HEK293 (cell line): ENCODE measurements at regions not wholly inside any gene's neighbourhood (a gene's known extent, or its start where the extent isn't known, plus 50 kb on each side); places are given as distances from the start of the nearest gene placed in this dataset.

ENCODE experiments used
- CTCF ChIA-PET: fragments of 350-600 bp; formaldehyde crosslinking; extraction: SDS; loops from one replicate; lab custom pipeline; 2021; ENCODE audit warnings: antibody characterized with exemption; lab: Yijun Ruan, JAX
- POLR2A ChIA-PET: fragments of 300-600 bp; formaldehyde crosslinking; extraction: SDS; loops from one replicate; lab custom pipeline; 2020; ENCODE audit warnings: antibody characterized with exemption, inconsistent platforms; lab: Yijun Ruan, JAX
- H3K27ac ChIP-seq: fragments of 200-500 bp; sonication (Bioruptor generic); 2 replicates; pipeline ENCODE4 v1.5.1; 2014; ENCODE audit warnings: low read depth, low read length, control low read depth, inconsistent platforms; ENCODE audit errors: extremely low read depth
- H3K36me3 ChIP-seq, 2 experiments: fragments of 200-500 bp in 1 of 2; sonication (Bioruptor generic) in 1 of 2; 1 replicate in 1 of 2; 2 replicates in 1 of 2; pipeline ENCODE4 v1.5.1; 2014 to 2017; ENCODE audit warnings: inconsistent platforms in 2 of 2, low read length in 2 of 2; ENCODE audit not compliant: control insufficient read depth in 2 of 2, insufficient read depth in 1 of 2
- H3K4me1 ChIP-seq: fragments of 200-500 bp; sonication (Bioruptor generic); 2 replicates; pipeline ENCODE4 v1.5.1; 2014; ENCODE audit warnings: mild to moderate bottlenecking, low read length, inconsistent platforms; ENCODE audit not compliant: control insufficient read depth, insufficient read depth
- H3K4me3 ChIP-seq: 2 replicates; pipeline ENCODE4 v1.5.1; 2011; ENCODE audit warnings: low read depth, mild to moderate bottlenecking, control low read depth, low read length, moderate library complexity
- H3K9me3 ChIP-seq: fragments of 200-500 bp; sonication (Bioruptor generic); 2 replicates; pipeline ENCODE4 v1.5.1; 2014; ENCODE audit warnings: low read depth, low read length, inconsistent platforms; ENCODE audit not compliant: control insufficient read depth, insufficient read depth
- GLI4 ChIP-seq: fragments of 450-650 bp; formaldehyde crosslinking; IDR thresholded peaks from 2 replicates; pipeline ENCODE4 v1.5.1; 2016; ENCODE audit warnings: missing biosample characterization, missing genetic modification characterization
- HOXD13 ChIP-seq: sonication (generic); formaldehyde crosslinking; IDR thresholded peaks from 2 replicates; pipeline ENCODE4 v1.8.0; 2022; ENCODE audit warnings: missing genetic modification reagents, borderline replicate concordance
- KLF16 ChIP-seq: fragments of 450-650 bp; formaldehyde crosslinking; IDR thresholded peaks from 2 replicates; pipeline ENCODE4 v1.5.1; 2017; ENCODE audit warnings: missing biosample characterization, missing genetic modification characterization
- KLF9 ChIP-seq: fragments of 450-650 bp; formaldehyde crosslinking; IDR thresholded peaks from 2 replicates; pipeline ENCODE4 v1.5.1; 2016; ENCODE audit warnings: missing biosample characterization, missing genetic modification characterization, low read depth
- OSR2 ChIP-seq: fragments of 450-650 bp; formaldehyde crosslinking; IDR thresholded peaks from 2 replicates; pipeline ENCODE4 v1.5.1; 2016; ENCODE audit warnings: missing biosample characterization, missing genetic modification characterization
- TRIM28 ChIP-seq: IDR thresholded peaks from 2 replicates; pipeline ENCODE4 v1.6.1; 2011; ENCODE audit warnings: low read length, control low read depth, borderline replicate concordance
- ZFHX2 ChIP-seq: fragments of 450-650 bp; formaldehyde crosslinking; conservative IDR thresholded peaks from 2 replicates; pipeline ENCODE4 v1.5.1; 2016; ENCODE audit warnings: missing biosample characterization, missing genetic modification characterization
- ZNF121 ChIP-seq: fragments of 450-650 bp; formaldehyde crosslinking; IDR thresholded peaks from 2 replicates; pipeline ENCODE4 v1.5.1; 2016; ENCODE audit warnings: missing biosample characterization, missing genetic modification characterization
- ZNF132 ChIP-seq: fragments of 450-650 bp; formaldehyde crosslinking; IDR thresholded peaks from 2 replicates; pipeline ENCODE4 v1.5.1; 2017; ENCODE audit warnings: missing biosample characterization, missing genetic modification characterization, borderline replicate concordance
- ZNF146 ChIP-seq: fragments of 450-650 bp; formaldehyde crosslinking; IDR thresholded peaks from 2 replicates; pipeline ENCODE4 v1.5.1; 2016; ENCODE audit warnings: missing biosample characterization, missing genetic modification characterization
- ZNF2 ChIP-seq: fragments of 450-650 bp; formaldehyde crosslinking; IDR thresholded peaks from 2 replicates; pipeline ENCODE4 v1.5.1; 2016; ENCODE audit warnings: missing biosample characterization, missing genetic modification characterization
- ZNF214 ChIP-seq: fragments of 450-650 bp; formaldehyde crosslinking; IDR thresholded peaks from 2 replicates; pipeline ENCODE4 v1.5.1; 2017; ENCODE audit warnings: missing biosample characterization, mild to moderate bottlenecking, missing genetic modification characterization, borderline replicate concordance
- ZNF239 ChIP-seq: fragments of 450-650 bp; formaldehyde crosslinking; IDR thresholded peaks from 2 replicates; pipeline ENCODE4 v1.5.1; 2016; ENCODE audit warnings: missing biosample characterization, missing genetic modification characterization
- ZNF248 ChIP-seq: fragments of 450-650 bp; formaldehyde crosslinking; IDR thresholded peaks from 2 replicates; pipeline ENCODE4 v1.5.1; 2017; ENCODE audit warnings: missing biosample characterization, missing genetic modification characterization
- ZNF350 ChIP-seq: fragments of 450-650 bp; formaldehyde crosslinking; IDR thresholded peaks from 2 replicates; pipeline ENCODE4 v1.5.0; 2017; ENCODE audit warnings: missing biosample characterization, mild to moderate bottlenecking, missing genetic modification characterization
- ZNF366 ChIP-seq: fragments of 450-650 bp; formaldehyde crosslinking; conservative IDR thresholded peaks from 2 replicates; pipeline ENCODE4 v1.5.1; 2016; ENCODE audit warnings: missing biosample characterization, missing genetic modification characterization
- ZNF426 ChIP-seq: fragments of 450-650 bp; formaldehyde crosslinking; IDR thresholded peaks from 2 replicates; pipeline ENCODE4 v1.5.1; 2017; ENCODE audit warnings: missing biosample characterization, missing genetic modification characterization, mild to moderate bottlenecking, inconsistent platforms, moderate library complexity
- ZNF433 ChIP-seq: fragments of 450-650 bp; formaldehyde crosslinking; IDR thresholded peaks from 2 replicates; pipeline ENCODE4 v1.5.1; 2016; ENCODE audit warnings: missing biosample characterization, missing genetic modification characterization, low read depth
- ZNF777 ChIP-seq: fragments of 450-650 bp; formaldehyde crosslinking; IDR thresholded peaks from 2 replicates; pipeline ENCODE4 v1.5.1; 2017; ENCODE audit warnings: missing biosample characterization, missing genetic modification characterization, borderline replicate concordance
- ZXDB ChIP-seq: fragments of 450-650 bp; formaldehyde crosslinking; IDR thresholded peaks from 2 replicates; pipeline ENCODE4 v1.5.1; 2016; ENCODE audit warnings: missing biosample characterization, missing genetic modification characterization
- TF ChIP-seq, protein P1 (sequence below): fragments of 450-650 bp; formaldehyde crosslinking; IDR thresholded peaks from 2 replicates; pipeline ENCODE4 v1.5.1; 2016; ENCODE audit warnings: missing biosample characterization, missing genetic modification characterization
- TF ChIP-seq, protein P2 (sequence below): fragments of 450-650 bp; formaldehyde crosslinking; IDR thresholded peaks from 2 replicates; pipeline ENCODE4 v1.5.1; 2016; ENCODE audit warnings: missing biosample characterization, missing genetic modification characterization

DNA sequence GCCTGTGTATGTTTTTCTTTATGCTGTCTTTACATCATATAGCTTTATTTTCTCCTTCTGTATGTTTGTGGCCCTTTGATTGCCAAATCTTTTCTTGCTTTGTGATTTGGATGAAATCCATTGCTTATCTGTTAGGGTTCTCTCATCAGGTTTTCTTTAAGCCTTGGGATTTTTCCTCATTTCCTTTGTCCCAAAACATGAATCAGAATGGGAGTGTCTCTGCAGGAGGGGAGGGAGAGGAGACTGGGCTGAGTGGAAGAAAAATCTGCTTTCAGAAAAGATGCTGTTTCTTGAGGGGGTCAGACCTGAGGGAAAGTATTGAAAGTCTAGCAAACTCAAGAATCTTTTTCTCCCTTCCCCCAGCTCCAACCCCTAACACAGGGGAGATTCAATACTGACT, 758.0 kb upstream of the MMS22L start:
- Histone ChIP-seq H3K4me3 (no peak overlapping the region), H3K36me3 (no peaks in the 10 kb centered on the region), H3K9me3 (no peaks in the 10 kb centered on the region), H3K4me1 (peaks cover 11% of the 10 kb centered on the region; the same call in 1 of the 2 replicates), H3K27ac (no peak overlapping the region)
- ChIA-PET CTCF (interaction anchor here (0.6 to 1.9 kb wide), 7 partner anchors 49 to 855 kb away, joined by 3 to 10 read pairs (median 4); no protein-coding TSS in a partner anchor), POLR2A (no interaction called here)
- TF ChIP-seq ZNF350 (tag by site-specific recombination) (no peak), ZNF366 (tag by site-specific recombination) (no peak), ZFHX2 (tag by site-specific recombination) (no peak), KLF9 (tag by site-specific recombination) (no peak), ZNF2 (tag by site-specific recombination) (no peak), KLF16 (no peak), ZNF248 (tag by site-specific recombination) (no peak), ZNF132 (tag by site-specific recombination) (no peak), ZNF777 (no peak), ZNF426 (tag by site-specific recombination) (no peak), ZXDB (tag by site-specific recombination) (no peak)
- TF ChIP-seq, protein P1, sequence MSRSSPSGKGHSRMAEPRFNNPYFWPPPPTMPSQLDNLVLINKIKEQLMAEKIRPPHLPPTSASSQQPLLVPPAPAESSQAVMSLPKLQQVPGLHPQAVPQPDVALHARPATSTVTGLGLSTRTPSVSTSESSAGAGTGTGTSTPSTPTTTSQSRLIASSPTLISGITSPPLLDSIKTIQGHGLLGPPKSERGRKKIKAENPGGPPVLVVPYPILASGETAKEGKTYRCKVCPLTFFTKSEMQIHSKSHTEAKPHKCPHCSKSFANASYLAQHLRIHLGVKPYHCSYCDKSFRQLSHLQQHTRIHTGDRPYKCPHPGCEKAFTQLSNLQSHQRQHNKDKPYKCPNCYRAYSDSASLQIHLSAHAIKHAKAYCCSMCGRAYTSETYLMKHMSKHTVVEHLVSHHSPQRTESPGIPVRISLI: no peak

DNA sequence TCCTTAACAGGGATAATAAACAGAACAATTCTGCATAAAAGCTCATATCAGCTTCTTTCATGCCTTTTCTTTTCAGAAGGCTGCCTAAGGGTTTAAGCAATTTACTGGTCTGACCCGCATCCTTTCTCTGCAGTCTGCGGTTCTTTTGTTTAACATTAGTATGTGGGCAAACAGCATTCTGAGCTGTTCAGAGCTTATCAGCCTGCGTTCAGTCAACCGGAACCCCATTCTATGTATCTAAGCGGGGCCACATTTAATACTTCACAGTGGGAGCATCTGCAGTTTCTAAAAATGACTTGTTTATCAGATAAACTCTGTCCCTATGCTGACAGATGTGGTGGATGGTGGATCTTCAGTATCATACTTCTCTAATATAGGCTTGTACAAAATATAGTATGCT, 758.9 kb upstream of the MMS22L start:
- peaks cover 11% of the 10 kb centered on the region; the same call in 1 of the 2 replicates for H3K4me1 ChIP-seq
- ChIA-PET POLR2A (no interaction called here), CTCF (interaction anchor here (0.6 to 1.3 kb wide), 5 partner anchors 17 to 856 kb away, joined by 3 to 7 read pairs (median 4); no protein-coding TSS in a partner anchor)
- no peaks in the 10 kb centered on the region for H3K9me3 ChIP-seq
- H3K36me3 ChIP-seq: no peaks in the 10 kb centered on the region
- no peak overlapping the region for H3K4me3 ChIP-seq
- TF ChIP-seq HOXD13 (CRISPR knock-in tag): peak; percentile 65; the same call in 1 of the 2 replicates
- TF ChIP-seq ZNF121 (tag by site-specific recombination): no peak
- TF ChIP-seq ZNF239 (tag by site-specific recombination): no peak
- no peak for TF ChIP-seq ZNF433 (tag by site-specific recombination)
- TF ChIP-seq, protein P2, sequence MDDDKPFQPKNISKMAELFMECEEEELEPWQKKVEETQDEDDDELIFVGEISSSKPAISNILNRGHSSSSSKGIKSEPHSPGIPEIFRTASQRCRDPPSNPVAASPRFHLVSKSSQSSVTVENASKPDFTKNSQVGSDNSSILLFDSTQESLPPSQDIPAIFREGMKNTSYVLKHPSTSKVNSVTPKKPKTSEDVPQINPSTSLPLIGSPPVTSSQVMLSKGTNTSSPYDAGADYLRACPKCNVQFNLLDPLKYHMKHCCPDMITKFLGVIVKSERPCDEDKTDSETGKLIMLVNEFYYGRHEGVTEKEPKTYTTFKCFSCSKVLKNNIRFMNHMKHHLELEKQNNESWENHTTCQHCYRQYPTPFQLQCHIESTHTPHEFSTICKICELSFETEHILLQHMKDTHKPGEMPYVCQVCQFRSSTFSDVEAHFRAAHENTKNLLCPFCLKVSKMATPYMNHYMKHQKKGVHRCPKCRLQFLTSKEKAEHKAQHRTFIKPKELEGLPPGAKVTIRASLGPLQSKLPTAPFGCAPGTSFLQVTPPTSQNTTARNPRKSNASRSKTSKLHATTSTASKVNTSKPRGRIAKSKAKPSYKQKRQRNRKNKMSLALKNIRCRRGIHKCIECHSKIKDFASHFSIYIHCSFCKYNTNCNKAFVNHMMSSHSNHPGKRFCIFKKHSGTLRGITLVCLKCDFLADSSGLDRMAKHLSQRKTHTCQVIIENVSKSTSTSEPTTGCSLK (tag by site-specific recombination): no peak
- no peak for TF ChIP-seq OSR2 (tag by site-specific recombination)
- TF ChIP-seq ZNF214 (tag by site-specific recombination): no peak
- no peak for TF ChIP-seq ZNF146
- TF ChIP-seq TRIM28: peak; percentile 48; the same call in 1 of the 2 replicates
- no peak for TF ChIP-seq GLI4 (tag by site-specific recombination)
- H3K27ac ChIP-seq: no peak overlapping the region
